ENCODE measurements at regions not wholly inside any gene's neighbourhood (a gene's known extent, or its start where the extent isn't known, plus 50 kb on each side); places are given as distances from the start of the nearest gene placed in this dataset.

DNA sequence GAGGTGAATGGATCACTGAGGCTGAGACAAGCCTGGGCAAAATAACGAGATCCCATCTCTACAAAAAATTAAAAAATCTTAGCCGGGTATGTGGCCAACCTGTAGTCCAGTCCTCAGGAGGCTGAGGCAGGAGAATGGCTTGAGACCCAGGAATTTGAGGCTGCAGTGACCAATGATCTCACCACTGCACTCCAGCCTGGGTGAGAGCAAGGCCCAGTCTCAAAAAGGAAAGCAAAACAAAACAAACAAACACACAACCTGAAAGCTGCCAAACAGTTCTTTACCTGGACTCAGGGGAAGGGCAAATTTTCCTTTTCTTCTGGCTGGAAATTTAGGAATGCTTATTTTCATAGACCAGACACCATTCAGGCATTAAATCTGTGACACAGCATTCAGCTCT is 163.1 kb upstream of the FAT1 start:
- Histone ChIP-seq H3K27ac (ENCODE audit: low read depth in 1 of 2, low read length in 2 of 2) (no peak overlapping the region), H3K4me3 (ENCODE audit: low read length in 2 of 2) (no peak overlapping the region), H3K4me1 (ENCODE audit: control insufficient read depth in 1 of 2, insufficient read depth in 2 of 2, low read length in 2 of 2) (no peaks in the 10 kb centered on the region), H3K36me3 (ENCODE audit: control insufficient read depth in 1 of 2, insufficient read depth in 2 of 2, low read length in 1 of 2) (no peaks in the 10 kb centered on the region), H3K9me3 (ENCODE audit: control insufficient read depth, low read length) (no peaks in the 10 kb centered on the region), H3K27me3 (ENCODE audit: control insufficient read depth in 1 of 2, insufficient read depth in 2 of 2, low read length in 1 of 2) (no peaks in the 10 kb centered on the region)
- DNase-seq (no peak), ATAC-seq (ENCODE audit: low FRiP score) (no peak)
- 94 to 98% methylated on average over 2 of the region's 2 CpGs for WGBS, 2 donors
- intact Hi-C loops (cut with DNase I) = no loop called here

GRCh38 chr4:186887291-186887700 is 163.6 kb upstream of the FAT1 start:
- no peak overlapping the region for H3K27ac ChIP-seq (ENCODE audit: low read depth in 1 of 2, low read length in 2 of 2)
- intact Hi-C loops (cut with DNase I) = no loop called here
- DNase-seq (no peak), ATAC-seq (ENCODE audit: low FRiP score) (no peak)
- H3K36me3 ChIP-seq (ENCODE audit: control insufficient read depth in 1 of 2, insufficient read depth in 2 of 2, low read length in 1 of 2) = no peaks in the 10 kb centered on the region
- H3K27me3 ChIP-seq (ENCODE audit: control insufficient read depth in 1 of 2, insufficient read depth in 2 of 2, low read length in 1 of 2) = no peaks in the 10 kb centered on the region
- 93% methylated on average over 6 of the region's 6 CpGs for WGBS, 2 donors
- H3K4me1 ChIP-seq (ENCODE audit: control insufficient read depth in 1 of 2, insufficient read depth in 2 of 2, low read length in 2 of 2) = no peaks in the 10 kb centered on the region
- H3K9me3 ChIP-seq (ENCODE audit: control insufficient read depth, low read length) = no peaks in the 10 kb centered on the region
- H3K4me3 ChIP-seq (ENCODE audit: low read length in 2 of 2) = no peak overlapping the region

GRCh38 chr4:186887752-186888151 is 164.1 kb upstream of the FAT1 start:
- no peak overlapping the region for H3K27ac ChIP-seq (ENCODE audit: low read depth in 1 of 2, low read length in 2 of 2)
- H3K27me3 ChIP-seq (ENCODE audit: control insufficient read depth in 1 of 2, insufficient read depth in 2 of 2, low read length in 1 of 2) = no peaks in the 10 kb centered on the region

DNA sequence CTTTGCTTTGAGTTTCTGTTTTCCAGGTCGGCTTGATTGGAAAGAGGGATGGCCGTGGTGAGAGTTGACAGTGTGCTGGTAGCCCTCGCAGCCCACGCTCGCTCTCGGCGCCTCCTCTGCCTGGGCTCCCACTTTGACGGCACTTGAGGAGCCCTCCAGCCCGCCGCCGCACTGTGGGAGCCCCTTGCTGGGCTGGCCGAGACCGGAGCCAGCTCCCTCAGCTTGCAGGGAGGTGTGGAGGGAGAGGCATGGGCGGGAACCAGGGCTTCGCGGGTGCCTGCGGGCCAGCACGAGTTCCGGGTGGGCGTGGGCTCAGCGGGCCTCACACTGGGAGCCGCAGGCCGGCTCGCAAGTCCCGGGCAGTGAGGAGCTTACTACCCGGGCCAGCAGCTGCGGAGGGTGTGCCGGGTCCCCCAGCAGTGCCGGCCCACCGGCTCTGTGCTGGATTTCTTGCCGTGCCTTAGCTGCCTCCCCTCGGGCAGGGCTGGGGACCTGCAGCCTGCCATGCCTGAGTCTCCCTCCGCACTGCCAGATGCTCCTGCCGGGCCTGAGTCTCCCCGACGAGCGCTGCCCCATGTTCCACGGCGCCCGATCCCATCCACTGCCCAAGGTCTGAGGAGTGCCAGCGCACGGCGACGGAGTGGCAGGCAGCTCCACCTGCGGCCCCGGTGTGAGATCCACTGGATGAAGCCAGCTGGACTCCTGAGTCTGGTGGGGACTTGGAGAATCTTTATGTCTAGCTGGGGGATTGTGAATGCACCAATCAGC is 166.4 kb upstream of the FAT1 start:
- peak in 1 of 2 donors; percentile 66 for DNase-seq
- H3K9me3 ChIP-seq (ENCODE audit: control insufficient read depth, low read length) = no peaks in the 10 kb centered on the region
- intact Hi-C loops (cut with DNase I) = no loop called here
- no peaks in the 10 kb centered on the region for H3K36me3 ChIP-seq (ENCODE audit: control insufficient read depth in 1 of 2, insufficient read depth in 2 of 2, low read length in 1 of 2)
- no peaks in the 10 kb centered on the region for H3K27me3 ChIP-seq (ENCODE audit: control insufficient read depth in 1 of 2, insufficient read depth in 2 of 2, low read length in 1 of 2)
- H3K27ac ChIP-seq (ENCODE audit: low read depth in 1 of 2, low read length in 2 of 2) = no peak overlapping the region
- no peak overlapping the region for H3K4me3 ChIP-seq (ENCODE audit: low read length in 2 of 2)
- 96% methylated on average over 45 to 46 of the region's 46 CpGs for WGBS, 2 donors
- no peaks in the 10 kb centered on the region for H3K4me1 ChIP-seq (ENCODE audit: control insufficient read depth in 1 of 2, insufficient read depth in 2 of 2, low read length in 2 of 2)
- no peak for ATAC-seq (ENCODE audit: low FRiP score)

More at GRCh38 chr4:186887752-186888151, 164.1 kb upstream of the FAT1 start:
- H3K36me3 ChIP-seq (ENCODE audit: control insufficient read depth in 1 of 2, insufficient read depth in 2 of 2, low read length in 1 of 2) = no peaks in the 10 kb centered on the region
- no peak for ATAC-seq (ENCODE audit: low FRiP score)
- no peaks in the 10 kb centered on the region for H3K9me3 ChIP-seq (ENCODE audit: control insufficient read depth, low read length)
- DNase-seq = no peak
- H3K4me1 ChIP-seq (ENCODE audit: control insufficient read depth in 1 of 2, insufficient read depth in 2 of 2, low read length in 2 of 2) = no peaks in the 10 kb centered on the region
- no peak overlapping the region for H3K4me3 ChIP-seq (ENCODE audit: low read length in 2 of 2)
- WGBS, 2 donors = 92 to 94% methylated on average over 6 of the region's 6 CpGs
- intact Hi-C loops (cut with DNase I) = no loop called here

DNA sequence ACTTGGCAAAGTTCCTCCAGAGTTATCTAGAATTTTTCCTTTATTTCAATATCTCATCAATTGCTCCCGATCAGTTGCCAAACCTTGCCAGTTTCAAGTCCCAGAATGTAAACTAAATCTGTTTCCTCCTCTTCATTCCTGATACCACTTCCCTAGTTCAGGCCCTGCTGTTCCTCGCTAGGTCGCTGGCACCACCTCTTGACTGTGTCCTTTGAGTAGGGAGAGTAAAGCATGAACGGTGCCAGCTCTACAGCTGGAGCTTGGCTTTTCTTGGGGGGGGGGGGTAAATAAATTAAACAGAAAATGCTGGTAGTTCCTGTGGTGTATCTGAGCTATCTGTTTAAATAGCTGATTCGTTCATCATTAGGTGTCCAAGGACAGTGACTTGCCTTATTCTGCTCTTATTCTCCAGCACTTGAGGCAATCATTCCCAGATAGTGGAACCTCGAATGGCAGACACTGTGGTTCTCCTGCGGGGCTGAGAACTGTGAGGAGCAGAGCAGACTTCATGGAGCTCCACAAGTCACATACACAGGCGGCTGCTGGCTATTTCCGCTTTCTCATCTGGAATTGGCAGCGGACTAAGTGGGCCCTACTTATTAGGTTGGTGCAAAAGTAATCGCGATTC is 168.3 kb upstream of the FAT1 start:
- intact Hi-C loops (cut with DNase I) = no loop called here
- no peak overlapping the region for H3K27ac ChIP-seq (ENCODE audit: low read depth in 1 of 2, low read length in 2 of 2)
- H3K27me3 ChIP-seq (ENCODE audit: control insufficient read depth in 1 of 2, insufficient read depth in 2 of 2, low read length in 1 of 2) = no peaks in the 10 kb centered on the region
- DNase-seq = no peak
- no peak for ATAC-seq (ENCODE audit: low FRiP score)
- H3K36me3 ChIP-seq (ENCODE audit: control insufficient read depth in 1 of 2, insufficient read depth in 2 of 2, low read length in 1 of 2) = no peaks in the 10 kb centered on the region
- H3K4me3 ChIP-seq (ENCODE audit: low read length in 2 of 2) = no peak overlapping the region
- no peaks in the 10 kb centered on the region for H3K4me1 ChIP-seq (ENCODE audit: control insufficient read depth in 1 of 2, insufficient read depth in 2 of 2, low read length in 2 of 2)
- no peaks in the 10 kb centered on the region for H3K9me3 ChIP-seq (ENCODE audit: control insufficient read depth, low read length)
- 57 to 73% methylated on average over 12 of the region's 12 CpGs for WGBS, 2 donors

DNA sequence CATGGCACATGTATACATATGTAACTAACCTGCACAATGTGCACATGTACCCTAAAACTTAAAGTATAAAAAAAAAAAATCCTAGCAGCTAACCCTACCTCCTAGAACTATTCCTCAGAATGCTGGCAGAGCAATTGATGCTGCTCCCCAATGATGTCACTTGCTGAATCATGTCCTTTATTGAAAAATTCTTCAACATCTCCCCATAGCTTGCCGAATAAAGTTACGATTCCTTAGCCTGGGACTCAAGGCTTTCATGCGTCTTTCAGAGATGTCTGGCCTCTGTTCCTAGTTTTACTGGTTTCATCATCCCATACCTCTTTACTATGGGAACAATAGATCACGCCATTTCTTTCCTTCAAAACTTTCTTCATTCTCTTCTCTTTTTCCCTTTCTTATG is 174.7 kb upstream of the FAT1 start:
- 97 to 98% methylated on average over 4 of the region's 4 CpGs for WGBS, 2 donors
- intact Hi-C loops (cut with DNase I) = no loop called here
- no peak for ATAC-seq (ENCODE audit: low FRiP score)
- Histone ChIP-seq H3K27ac (ENCODE audit: low read depth in 1 of 2, low read length in 2 of 2) (no peak overlapping the region), H3K36me3 (ENCODE audit: control insufficient read depth in 1 of 2, insufficient read depth in 2 of 2, low read length in 1 of 2) (no peaks in the 10 kb centered on the region), H3K4me1 (ENCODE audit: control insufficient read depth in 1 of 2, insufficient read depth in 2 of 2, low read length in 2 of 2) (peaks cover 0 to 4% of the 10 kb centered on the region in 2 donors), H3K4me3 (ENCODE audit: low read length in 2 of 2) (no peak overlapping the region), H3K27me3 (ENCODE audit: control insufficient read depth in 1 of 2, insufficient read depth in 2 of 2, low read length in 1 of 2) (no peaks in the 10 kb centered on the region), H3K9me3 (ENCODE audit: control insufficient read depth, low read length) (no peaks in the 10 kb centered on the region)
- no peak for DNase-seq

DNA sequence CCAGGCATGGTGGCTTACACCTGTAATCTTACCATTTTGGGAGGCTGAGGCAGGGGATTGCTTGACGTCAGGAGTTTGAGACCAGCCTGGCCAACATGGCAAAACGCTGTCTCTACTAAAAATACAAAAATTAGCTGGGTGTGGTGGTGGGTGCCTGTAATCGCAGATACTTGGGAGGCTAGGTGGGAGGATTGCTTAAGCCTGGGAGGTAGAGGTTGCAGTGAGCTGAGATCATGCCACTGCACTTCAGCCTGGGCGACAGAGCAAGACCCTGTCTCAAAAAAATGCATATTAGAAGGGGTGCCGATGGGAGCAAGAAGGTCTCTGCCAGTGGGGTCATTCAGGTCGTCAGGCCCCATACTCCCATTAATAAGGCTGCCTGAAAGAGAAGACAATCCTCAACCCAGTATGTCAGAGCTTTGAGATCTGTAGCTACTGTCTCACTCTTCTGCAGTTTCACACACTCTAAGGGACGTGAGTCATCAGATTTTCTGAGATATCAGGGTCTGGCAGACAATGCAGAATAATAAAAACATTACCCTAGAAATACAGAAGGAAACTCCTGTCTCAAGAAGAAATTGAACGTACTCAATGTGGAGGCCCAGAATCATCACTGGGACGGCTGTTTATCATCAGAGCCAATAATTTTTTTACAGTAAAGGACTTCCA is 176.7 kb upstream of the FAT1 start:
- no peak overlapping the region for H3K4me3 ChIP-seq (ENCODE audit: low read length in 2 of 2)
- ATAC-seq (ENCODE audit: low FRiP score) (peak; percentile 67), DNase-seq (no peak)
- H3K27me3 ChIP-seq (ENCODE audit: control insufficient read depth in 1 of 2, insufficient read depth in 2 of 2, low read length in 1 of 2) = no peaks in the 10 kb centered on the region
- 64 to 65% methylated on average over 9 of the region's 9 CpGs for WGBS, 2 donors
- no peaks in the 10 kb centered on the region for H3K9me3 ChIP-seq (ENCODE audit: control insufficient read depth, low read length)
- H3K27ac ChIP-seq (ENCODE audit: low read depth in 1 of 2, low read length in 2 of 2) = no peak overlapping the region
- no peaks in the 10 kb centered on the region for H3K36me3 ChIP-seq (ENCODE audit: control insufficient read depth in 1 of 2, insufficient read depth in 2 of 2, low read length in 1 of 2)
- intact Hi-C loops (cut with DNase I) = no loop called here
- H3K4me1 ChIP-seq (ENCODE audit: control insufficient read depth in 1 of 2, insufficient read depth in 2 of 2, low read length in 2 of 2) = peaks cover 0 to 4% of the 10 kb centered on the region in 2 donors

DNA sequence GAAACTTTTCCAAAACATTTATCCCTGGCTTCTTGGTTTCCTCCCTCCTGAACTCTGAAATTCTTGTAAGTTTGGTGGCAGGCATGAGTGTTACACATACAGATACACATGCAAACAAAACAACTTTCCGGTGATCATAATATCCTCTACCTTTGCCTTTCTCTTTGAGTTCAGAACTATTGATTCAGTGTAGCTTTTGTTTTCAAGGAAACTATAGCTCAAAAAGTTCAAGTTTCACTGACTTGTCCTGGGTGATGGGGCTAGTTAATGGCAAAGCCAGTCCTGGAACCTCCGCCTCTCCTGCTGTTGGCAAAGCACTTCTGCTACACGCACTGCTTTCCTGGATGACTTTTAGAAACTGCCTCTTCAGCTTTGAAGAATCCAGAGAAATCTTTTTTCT is 177.3 kb upstream of the FAT1 start:
- intact Hi-C loops (cut with DNase I) = no loop called here
- Histone ChIP-seq H3K9me3 (ENCODE audit: control insufficient read depth, low read length) (no peaks in the 10 kb centered on the region), H3K4me3 (ENCODE audit: low read length in 2 of 2) (no peak overlapping the region), H3K36me3 (ENCODE audit: control insufficient read depth in 1 of 2, insufficient read depth in 2 of 2, low read length in 1 of 2) (no peaks in the 10 kb centered on the region), H3K27ac (ENCODE audit: low read depth in 1 of 2, low read length in 2 of 2) (no peak overlapping the region), H3K4me1 (ENCODE audit: control insufficient read depth in 1 of 2, insufficient read depth in 2 of 2, low read length in 2 of 2) (peaks cover 0 to 4% of the 10 kb centered on the region in 2 donors), H3K27me3 (ENCODE audit: control insufficient read depth in 1 of 2, insufficient read depth in 2 of 2, low read length in 1 of 2) (no peaks in the 10 kb centered on the region)
- ATAC-seq (ENCODE audit: low FRiP score) = no peak
- DNase-seq = no peak
- WGBS, 2 donors = 78 to 83% methylated on average over 3 of the region's 3 CpGs

GRCh38 chr4:186901850-186902249 is 178.2 kb upstream of the FAT1 start:
- intact Hi-C loops (cut with DNase I) = no loop called here

More at GRCh38 chr4:186901850-186902249, 178.2 kb upstream of the FAT1 start:
- Histone ChIP-seq H3K9me3 (ENCODE audit: control insufficient read depth, low read length) (no peaks in the 10 kb centered on the region), H3K4me3 (ENCODE audit: low read length in 2 of 2) (no peak overlapping the region), H3K4me1 (ENCODE audit: control insufficient read depth in 1 of 2, insufficient read depth in 2 of 2, low read length in 2 of 2) (peaks cover 0 to 4% of the 10 kb centered on the region in 2 donors), H3K36me3 (ENCODE audit: control insufficient read depth in 1 of 2, insufficient read depth in 2 of 2, low read length in 1 of 2) (no peaks in the 10 kb centered on the region), H3K27me3 (ENCODE audit: control insufficient read depth in 1 of 2, insufficient read depth in 2 of 2, low read length in 1 of 2) (no peaks in the 10 kb centered on the region), H3K27ac (ENCODE audit: low read depth in 1 of 2, low read length in 2 of 2) (no peak overlapping the region)
- 35 to 69% methylated on average over 3 of the region's 3 CpGs for WGBS, 2 donors
- DNase-seq = no peak
- ATAC-seq (ENCODE audit: low FRiP score) = no peak

All from aorta (tissue), 5 donors.